BE2C (cell line): ENCODE measurements at regions not wholly inside any gene's neighbourhood (a gene's known extent, or its start where the extent isn't known, plus 50 kb on each side); places are given as distances from the start of the nearest gene placed in this dataset.
"Not testable (repeated sequence)": the region's sequence is repeated elsewhere in the genome, so short reads cannot be mapped to it uniquely, and the experiment has no call there.

Source experiments
- DNase-seq: peaks from one replicate; pipeline ENCODE4 v3.0.0-alpha.2; 2020
- H3K27me3 ChIP-seq: fragments of 250-450 bp; sonication (Bioruptor Pico); 2 replicates; pipeline ENCODE4 v1.5.1; 2020; ENCODE audit warnings: mild to moderate bottlenecking
- H3K36me3 ChIP-seq: fragments of 250-450 bp; sonication (Bioruptor Pico); 2 replicates; pipeline ENCODE4 v1.5.1; 2020; ENCODE audit warnings: mild to moderate bottlenecking
- H3K4me1 ChIP-seq: fragments of 250-450 bp; sonication (Bioruptor Pico); 2 replicates; pipeline ENCODE4 v1.5.1; 2020
- H3K4me3 ChIP-seq: 2 replicates; pipeline ENCODE4 v1.5.1; 2011; ENCODE audit warnings: low read depth, low read length
- H3K9me3 ChIP-seq: fragments of 250-450 bp; sonication (Bioruptor Pico); 2 replicates; pipeline ENCODE4 v1.5.1; 2020
- TF ChIP-seq, protein P1 (sequence below): IDR thresholded peaks from 2 replicates; pipeline ENCODE4 v1.5.1; 2012; ENCODE audit warnings: mild to moderate bottlenecking, low read depth, low read length

- H3K27me3 ChIP-seq, result no peaks in the 10 kb centered on the region
- no peak overlapping the region for H3K4me3 ChIP-seq
- H3K4me1 ChIP-seq, result no peaks in the 10 kb centered on the region
- H3K9me3 ChIP-seq, result no peaks in the 10 kb centered on the region
- DNase-seq, result no peak
- H3K36me3 ChIP-seq, result no peaks in the 10 kb centered on the region
- TF ChIP-seq, protein P1, sequence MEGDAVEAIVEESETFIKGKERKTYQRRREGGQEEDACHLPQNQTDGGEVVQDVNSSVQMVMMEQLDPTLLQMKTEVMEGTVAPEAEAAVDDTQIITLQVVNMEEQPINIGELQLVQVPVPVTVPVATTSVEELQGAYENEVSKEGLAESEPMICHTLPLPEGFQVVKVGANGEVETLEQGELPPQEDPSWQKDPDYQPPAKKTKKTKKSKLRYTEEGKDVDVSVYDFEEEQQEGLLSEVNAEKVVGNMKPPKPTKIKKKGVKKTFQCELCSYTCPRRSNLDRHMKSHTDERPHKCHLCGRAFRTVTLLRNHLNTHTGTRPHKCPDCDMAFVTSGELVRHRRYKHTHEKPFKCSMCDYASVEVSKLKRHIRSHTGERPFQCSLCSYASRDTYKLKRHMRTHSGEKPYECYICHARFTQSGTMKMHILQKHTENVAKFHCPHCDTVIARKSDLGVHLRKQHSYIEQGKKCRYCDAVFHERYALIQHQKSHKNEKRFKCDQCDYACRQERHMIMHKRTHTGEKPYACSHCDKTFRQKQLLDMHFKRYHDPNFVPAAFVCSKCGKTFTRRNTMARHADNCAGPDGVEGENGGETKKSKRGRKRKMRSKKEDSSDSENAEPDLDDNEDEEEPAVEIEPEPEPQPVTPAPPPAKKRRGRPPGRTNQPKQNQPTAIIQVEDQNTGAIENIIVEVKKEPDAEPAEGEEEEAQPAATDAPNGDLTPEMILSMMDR, result no peak
Measured at GRCh38 chr2:102871707-102872106, 109.9 kb downstream of the TMEM182 start.

DNA sequence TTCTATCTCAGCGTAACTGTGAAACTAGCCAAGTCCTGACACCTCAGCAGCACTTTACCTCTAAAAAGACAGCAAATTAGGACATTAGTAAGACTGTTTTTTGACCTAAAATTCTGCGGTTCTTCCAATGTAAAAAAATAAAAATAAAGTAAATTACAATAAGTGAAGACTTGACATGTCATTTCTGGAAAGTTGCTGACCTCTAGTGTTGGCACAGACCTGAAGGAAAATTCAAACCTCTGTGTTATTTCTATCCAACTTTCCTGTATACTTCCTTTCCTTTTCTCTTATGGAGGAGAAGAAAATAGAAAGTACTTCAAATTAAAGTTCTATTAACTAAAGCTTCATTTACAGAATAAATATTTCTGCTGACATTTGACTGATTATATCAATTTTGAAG is 110.6 kb downstream of the TMEM182 start:
- no peak for DNase-seq
- Histone ChIP-seq H3K4me1 (no peaks in the 10 kb centered on the region), H3K27me3 (no peaks in the 10 kb centered on the region), H3K36me3 (no peaks in the 10 kb centered on the region), H3K9me3 (no peaks in the 10 kb centered on the region), H3K4me3 (no peak overlapping the region)
- TF ChIP-seq, protein P1, result no peak

DNA sequence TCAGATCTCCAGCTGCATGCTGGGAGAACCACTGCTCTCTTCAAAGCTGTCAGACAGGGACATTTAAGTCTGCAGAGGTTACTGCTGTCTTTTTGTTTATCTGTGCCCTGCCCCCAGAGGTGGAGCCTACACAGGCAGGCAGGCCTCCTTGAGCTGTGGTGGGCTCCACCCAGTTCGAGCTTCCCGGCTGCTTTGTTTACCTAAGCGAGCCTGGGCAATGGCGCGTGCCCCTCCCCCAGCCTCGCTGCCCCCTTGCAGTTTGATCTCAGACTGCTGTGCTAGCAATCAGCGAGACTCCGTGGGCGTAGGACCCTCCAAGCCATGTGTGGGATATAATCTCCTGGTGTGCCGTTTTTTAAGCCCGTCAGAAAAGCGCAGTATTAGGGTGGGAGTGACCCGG is 117.7 kb downstream of the TMEM182 start:
- DNase-seq, H3K27me3 ChIP-seq, H3K36me3 ChIP-seq, H3K4me1 ChIP-seq, H3K9me3 ChIP-seq, H3K4me3 ChIP-seq: not testable (repeated sequence)

GRCh38 chr2:102880731-102881130 is 118.9 kb downstream of the TMEM182 start:
- H3K36me3 ChIP-seq, result no peaks in the 10 kb centered on the region
- DNase-seq, result no peak
- no peaks in the 10 kb centered on the region for H3K4me1 ChIP-seq
- H3K9me3 ChIP-seq, result no peaks in the 10 kb centered on the region
- H3K27me3 ChIP-seq, result no peaks in the 10 kb centered on the region
- no peak overlapping the region for H3K4me3 ChIP-seq
- TF ChIP-seq, protein P1, result no peak

DNA sequence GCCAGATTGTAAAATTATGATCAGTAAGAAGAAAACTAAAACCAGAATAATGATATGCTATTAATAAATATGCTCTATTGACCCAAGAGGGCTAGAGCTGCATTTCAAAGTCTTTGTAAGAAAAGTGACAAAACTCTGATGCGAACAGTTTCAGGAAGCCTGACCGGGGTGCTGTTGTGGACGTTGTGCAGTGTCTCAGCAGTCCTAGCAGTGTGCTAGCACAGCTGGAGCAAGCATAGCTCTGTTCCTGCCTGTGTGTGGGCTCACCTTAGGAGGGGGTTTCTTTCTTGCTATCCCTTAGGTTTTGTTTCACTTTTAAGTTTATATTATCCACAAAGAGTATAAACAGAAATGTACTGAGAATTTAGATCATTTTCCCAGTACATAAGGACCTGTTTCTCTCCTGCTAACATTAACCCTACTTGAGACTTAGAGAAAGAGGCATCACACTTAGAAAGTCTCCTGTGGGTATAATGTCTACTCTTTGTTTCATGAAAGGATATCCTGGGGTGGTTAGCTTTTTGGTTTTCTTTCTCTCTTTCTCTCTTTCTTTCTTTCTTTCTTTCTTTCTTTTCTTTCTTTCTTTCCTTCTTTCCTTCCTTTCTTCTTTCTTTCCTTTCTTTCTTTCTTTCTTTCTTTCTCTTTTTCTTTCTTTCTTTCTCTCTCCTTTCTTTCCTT is 124.5 kb downstream of the TMEM182 start:
- TF ChIP-seq, protein P1, result no peak
- Histone ChIP-seq H3K4me1 (no peaks in the 10 kb centered on the region), H3K4me3 (no peak overlapping the region), H3K9me3 (no peaks in the 10 kb centered on the region), H3K36me3 (no peaks in the 10 kb centered on the region), H3K27me3 (no peaks in the 10 kb centered on the region)
- no peak for DNase-seq

DNA sequence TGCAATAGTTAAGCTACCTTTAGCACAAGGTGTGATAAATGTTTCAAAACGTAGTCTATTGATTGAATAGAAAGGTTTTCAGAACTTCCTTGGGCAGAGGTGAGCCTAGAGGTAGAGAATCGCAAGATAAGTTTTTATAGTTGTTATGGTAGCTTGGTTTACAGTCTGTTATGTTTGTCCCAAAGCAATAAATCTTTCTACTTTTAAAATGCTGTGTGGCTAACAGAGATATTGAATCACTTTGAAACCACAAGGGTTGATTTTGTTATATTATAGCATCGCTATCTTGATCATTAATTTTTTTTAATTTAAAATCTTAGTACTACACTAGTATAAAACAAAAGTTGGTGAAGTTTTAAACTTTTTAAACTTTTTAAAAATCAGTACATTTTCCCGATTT is 126.7 kb downstream of the TMEM182 start:
- no peaks in the 10 kb centered on the region for H3K4me1 ChIP-seq
- TF ChIP-seq, protein P1, result no peak
- H3K9me3 ChIP-seq, result no peaks in the 10 kb centered on the region
- no peaks in the 10 kb centered on the region for H3K27me3 ChIP-seq
- no peaks in the 10 kb centered on the region for H3K36me3 ChIP-seq
- H3K4me3 ChIP-seq, result no peak overlapping the region
- DNase-seq, result no peak

DNA sequence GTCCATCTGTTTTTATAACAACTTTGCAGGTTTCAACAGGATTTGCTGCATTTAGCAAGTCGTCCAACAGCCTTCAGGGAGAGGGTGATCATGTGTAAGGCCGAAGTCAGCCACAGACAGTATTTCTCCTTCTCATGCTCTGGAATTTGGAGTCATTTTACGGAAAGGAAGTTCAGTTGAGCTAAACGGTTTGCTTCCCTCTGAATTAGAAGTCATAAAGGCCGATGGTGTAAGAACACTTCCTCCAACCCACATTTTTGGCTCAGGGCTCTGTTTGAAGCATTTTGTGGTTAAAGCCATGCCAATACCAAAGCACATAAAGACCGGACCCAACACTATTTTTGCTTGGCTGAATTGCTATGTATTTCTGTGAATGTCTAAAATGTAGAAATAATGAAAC is 129.5 kb downstream of the TMEM182 start:
- TF ChIP-seq, protein P1, result no peak
- H3K4me1 ChIP-seq, result no peaks in the 10 kb centered on the region
- H3K4me3 ChIP-seq, result no peak overlapping the region
- H3K36me3 ChIP-seq, result no peaks in the 10 kb centered on the region
- DNase-seq, result no peak
- no peaks in the 10 kb centered on the region for H3K27me3 ChIP-seq
- H3K9me3 ChIP-seq, result no peaks in the 10 kb centered on the region
